Esophagus (tissue), 2 donors: ENCODE measurements at regions not wholly inside any gene's neighbourhood (a gene's known extent, or its start where the extent isn't known, plus 50 kb on each side); places are given as distances from the start of the nearest gene placed in this dataset.

ENCODE experiments used
- H3K27ac ChIP-seq, 2 donors: one replicate each; pipeline ENCODE4 v1.5.1; 2013; ENCODE audit warnings: low read depth in 2 of 2, mild to moderate bottlenecking in 2 of 2, inconsistent platforms in 1 of 2, low read length in 1 of 2, moderate library complexity in 1 of 2
- H3K27me3 ChIP-seq, 2 donors: one replicate each; pipeline ENCODE4 v1.6.1; 2013; ENCODE audit warnings: low read length in 2 of 2, control low read depth in 1 of 2, mild to moderate bottlenecking in 1 of 2; ENCODE audit not compliant: insufficient read depth in 2 of 2, control insufficient read depth in 1 of 2
- H3K36me3 ChIP-seq, 2 donors: one replicate each; pipeline ENCODE4 v1.6.1; 2013; ENCODE audit warnings: low read length in 1 of 2; ENCODE audit not compliant: control insufficient read depth in 2 of 2, insufficient read depth in 2 of 2
- H3K4me1 ChIP-seq, 2 donors: one replicate each; pipeline ENCODE4 v1.6.1; 2013; ENCODE audit warnings: low read length in 1 of 2; ENCODE audit not compliant: control insufficient read depth in 2 of 2, insufficient read depth in 2 of 2
- H3K4me3 ChIP-seq, 2 donors: one replicate each; pipeline ENCODE4 v1.5.1; 2013; ENCODE audit warnings: low read length in 2 of 2, mild to moderate bottlenecking in 2 of 2, low read depth in 1 of 2, moderate library complexity in 1 of 2
- H3K9me3 ChIP-seq, 2 donors: one replicate each; pipeline ENCODE4 v1.6.1; 2013; ENCODE audit warnings: mild to moderate bottlenecking in 2 of 2, low read depth in 1 of 2, low read length in 1 of 2, moderate library complexity in 1 of 2; ENCODE audit not compliant: control insufficient read depth in 2 of 2, insufficient read depth in 1 of 2
- WGBS, 2 donors: extraction: QIAGEN DNeasy Blood & Tissue Kit; methylation state at CpG; one replicate each; pipeline ENCODE4 v1.1.7; 2013; 5-methylcytosine and 5-hydroxymethylcytosine counted together
- donor health status: healthy with polysubstance abuse.
- donor health status: Bipolar disorder and iron deficiency.

DNA sequence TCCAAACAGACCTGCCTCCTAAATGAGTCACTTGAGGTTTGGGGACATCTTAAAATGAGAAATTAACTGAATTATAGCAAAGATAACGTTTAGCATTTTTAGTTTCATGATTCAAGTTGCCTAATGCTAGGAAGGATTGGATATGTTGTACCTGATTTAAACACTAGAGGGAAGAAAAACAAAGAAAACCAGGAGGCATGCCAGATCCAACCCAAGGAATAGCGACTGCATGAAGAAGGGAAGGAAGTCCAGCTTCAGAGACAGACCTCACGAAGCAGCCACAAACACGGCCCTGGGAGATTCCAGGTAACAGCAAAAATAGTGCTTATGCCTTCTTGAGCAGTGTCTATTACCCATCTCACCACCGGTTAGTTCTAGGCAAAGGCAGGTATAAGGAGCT lies 499.9 kb upstream of the SPHKAP start:
- Histone ChIP-seq H3K36me3 (no peaks in the 10 kb centered on the region), H3K4me3 (no peak overlapping the region), H3K27me3 (no peaks in the 10 kb centered on the region), H3K9me3 (no peaks in the 10 kb centered on the region), H3K4me1 (no peaks in the 10 kb centered on the region), H3K27ac (no peak overlapping the region)
- WGBS, 2 donors = 22 to 23% methylated on average over 5 of the region's 5 CpGs

DNA sequence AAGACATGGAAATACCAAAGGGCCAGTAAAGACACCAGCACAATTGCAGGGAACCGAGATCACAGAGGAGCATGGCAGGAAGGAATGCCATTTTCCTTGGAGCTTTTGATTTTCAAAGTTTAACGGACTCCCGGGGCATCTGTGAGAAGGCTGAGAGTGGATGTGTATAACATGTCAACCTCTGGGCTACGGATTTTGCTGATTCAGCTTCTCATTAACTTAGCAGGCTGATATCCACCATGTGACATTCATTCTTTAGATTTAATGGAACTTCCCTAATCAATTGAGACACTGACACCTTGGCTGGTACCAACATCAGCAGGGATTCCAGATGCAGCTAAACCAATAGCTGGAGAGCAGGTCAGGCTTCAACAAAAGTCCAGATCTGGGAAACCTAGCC lies 496.6 kb upstream of the SPHKAP start:
- Histone ChIP-seq H3K9me3 (no peaks in the 10 kb centered on the region), H3K36me3 (no peaks in the 10 kb centered on the region), H3K4me3 (no peak overlapping the region), H3K4me1 (no peaks in the 10 kb centered on the region), H3K27ac (no peak overlapping the region), H3K27me3 (no peaks in the 10 kb centered on the region)
- 73 to 74% methylated on average over 4 of the region's 4 CpGs for WGBS, 2 donors

DNA sequence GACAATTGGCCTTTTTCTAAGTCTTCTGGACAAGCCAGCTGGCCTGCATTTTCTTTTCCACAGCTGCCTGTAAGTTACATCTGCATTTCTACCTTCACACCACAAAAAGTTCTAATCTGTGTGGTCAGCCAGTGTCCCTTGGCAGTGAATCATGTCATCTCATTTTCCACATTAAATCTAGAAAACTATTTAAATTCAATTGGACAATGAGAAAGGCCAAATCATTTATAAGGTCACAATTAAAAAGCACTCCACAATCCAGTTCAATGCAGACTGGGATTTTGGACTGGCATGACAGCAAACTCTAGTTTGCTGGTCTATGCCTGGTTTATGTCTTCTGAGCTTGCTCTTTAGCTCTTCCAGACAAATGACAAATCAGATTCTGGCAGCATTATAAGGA lies 494.2 kb upstream of the SPHKAP start:
- H3K36me3 ChIP-seq = no peaks in the 10 kb centered on the region
- no peaks in the 10 kb centered on the region for H3K4me1 ChIP-seq
- no peak overlapping the region for H3K27ac ChIP-seq
- H3K4me3 ChIP-seq = no peak overlapping the region
- no peaks in the 10 kb centered on the region for H3K9me3 ChIP-seq
- no peaks in the 10 kb centered on the region for H3K27me3 ChIP-seq

DNA sequence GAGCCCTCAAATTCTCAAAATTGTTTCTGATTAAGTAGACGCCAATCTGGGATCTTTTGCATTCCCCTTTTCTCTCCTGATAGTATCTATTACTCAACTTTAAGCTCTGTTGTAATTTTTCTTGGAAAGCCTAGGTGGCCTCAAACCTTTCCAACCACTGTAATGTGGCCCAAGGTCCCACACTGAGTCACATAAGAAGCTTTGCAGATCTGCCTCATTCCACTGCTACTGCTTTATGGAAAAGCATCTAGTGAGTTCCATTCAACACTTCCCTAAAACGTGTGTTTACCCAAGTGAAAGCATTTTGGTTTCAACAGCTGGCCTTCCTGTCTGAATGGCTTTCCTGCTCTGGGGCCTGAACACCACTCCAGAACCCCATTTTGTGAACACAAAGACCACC lies 493.6 kb upstream of the SPHKAP start:
- WGBS, 2 donors = 41 to 48% methylated on average over 2 of the region's 2 CpGs

DNA sequence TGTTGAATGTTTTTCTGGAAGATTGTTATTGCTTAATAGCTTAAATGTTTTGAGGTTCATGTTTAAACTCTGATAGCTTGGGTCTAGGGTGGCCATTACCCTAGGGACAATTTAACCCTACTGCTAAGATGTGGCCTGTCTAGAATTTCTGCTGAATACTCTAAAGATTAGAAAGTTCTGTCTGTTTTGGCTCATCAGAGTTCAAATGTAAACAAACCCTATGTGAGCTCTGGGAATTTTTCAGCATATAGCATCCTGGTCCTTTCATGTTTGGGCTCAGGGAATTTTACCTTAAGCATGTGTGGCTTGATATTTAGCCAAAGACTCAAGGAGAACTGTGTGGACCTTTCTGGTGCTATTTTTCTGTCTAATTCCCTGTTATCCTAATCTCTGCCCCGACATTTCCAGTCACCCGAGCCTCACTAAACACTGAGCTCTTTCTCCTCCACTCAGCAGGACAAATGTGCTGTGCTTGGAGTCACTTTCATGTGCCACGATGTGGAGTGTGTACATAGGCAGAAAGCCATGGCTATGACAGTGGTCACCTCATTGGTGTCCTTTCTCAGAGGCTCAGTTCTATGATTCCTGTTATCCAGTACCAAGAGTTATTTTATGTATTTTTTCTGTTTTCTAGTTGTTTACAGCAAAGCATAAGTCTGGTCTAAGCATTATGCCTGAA lies 492.5 kb upstream of the SPHKAP start:
- Histone ChIP-seq H3K4me1 (no peaks in the 10 kb centered on the region), H3K27ac (no peak overlapping the region), H3K9me3 (no peaks in the 10 kb centered on the region), H3K36me3 (no peaks in the 10 kb centered on the region), H3K27me3 (no peaks in the 10 kb centered on the region), H3K4me3 (no peak overlapping the region)
- WGBS, 2 donors = 47 to 51% methylated on average over 3 of the region's 3 CpGs

More for the DNA sequence above, 493.6 kb upstream of the SPHKAP start:
- Histone ChIP-seq H3K27me3 (no peaks in the 10 kb centered on the region), H3K4me1 (no peaks in the 10 kb centered on the region), H3K36me3 (no peaks in the 10 kb centered on the region), H3K27ac (no peak overlapping the region), H3K9me3 (no peaks in the 10 kb centered on the region), H3K4me3 (no peak overlapping the region)

DNA sequence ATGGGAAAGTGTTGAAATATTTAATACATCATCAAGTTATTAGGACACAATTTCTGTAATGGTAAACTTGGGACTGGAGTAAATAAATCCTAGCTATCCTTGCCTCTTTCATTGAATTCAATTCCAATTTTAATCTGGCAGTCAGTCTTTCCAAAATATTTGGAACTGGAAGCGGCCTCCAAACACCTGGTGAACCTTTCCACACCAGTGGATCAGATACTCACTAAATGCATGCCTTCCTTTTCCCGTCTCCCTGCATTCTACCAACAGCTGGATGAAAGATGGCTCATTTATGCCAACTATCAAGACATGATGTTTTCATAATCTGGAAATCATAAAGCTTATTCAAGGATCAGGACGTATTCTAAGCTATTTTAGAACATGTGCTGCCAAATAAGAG lies 488.2 kb upstream of the SPHKAP start:
- H3K9me3 ChIP-seq = no peaks in the 10 kb centered on the region
- H3K27ac ChIP-seq = no peak overlapping the region
- WGBS, 2 donors = 50 to 63% methylated on average over 3 of the region's 3 CpGs
- no peaks in the 10 kb centered on the region for H3K27me3 ChIP-seq
- H3K4me1 ChIP-seq = no peaks in the 10 kb centered on the region
- H3K36me3 ChIP-seq = no peaks in the 10 kb centered on the region
- no peak overlapping the region for H3K4me3 ChIP-seq

DNA sequence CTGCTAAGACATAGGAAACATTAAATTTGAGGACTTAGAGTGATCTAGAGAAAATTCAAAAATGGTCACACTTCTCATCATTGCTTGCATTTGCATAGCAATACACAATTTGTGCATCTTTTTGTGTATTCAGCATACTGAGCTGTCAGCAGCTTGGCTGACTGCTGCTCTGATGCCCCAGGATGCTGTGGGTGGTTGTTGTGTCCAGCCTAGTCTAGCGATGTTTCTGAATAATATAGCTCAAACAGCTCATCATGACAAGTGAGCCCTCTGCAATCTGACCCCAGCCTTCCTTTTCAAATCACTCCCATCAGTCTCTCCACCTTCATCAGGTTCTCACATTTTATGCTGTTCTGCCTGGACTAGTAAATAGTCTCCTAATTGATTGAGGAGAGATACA lies 483.7 kb upstream of the SPHKAP start:
- no peaks in the 10 kb centered on the region for H3K4me1 ChIP-seq
- H3K36me3 ChIP-seq = no peaks in the 10 kb centered on the region
- H3K27ac ChIP-seq = no peak overlapping the region
- H3K9me3 ChIP-seq = no peaks in the 10 kb centered on the region
- 74 to 82% methylated on average over 1 of the region's 1 CpG for WGBS, 2 donors
- no peaks in the 10 kb centered on the region for H3K27me3 ChIP-seq
- no peak overlapping the region for H3K4me3 ChIP-seq

DNA sequence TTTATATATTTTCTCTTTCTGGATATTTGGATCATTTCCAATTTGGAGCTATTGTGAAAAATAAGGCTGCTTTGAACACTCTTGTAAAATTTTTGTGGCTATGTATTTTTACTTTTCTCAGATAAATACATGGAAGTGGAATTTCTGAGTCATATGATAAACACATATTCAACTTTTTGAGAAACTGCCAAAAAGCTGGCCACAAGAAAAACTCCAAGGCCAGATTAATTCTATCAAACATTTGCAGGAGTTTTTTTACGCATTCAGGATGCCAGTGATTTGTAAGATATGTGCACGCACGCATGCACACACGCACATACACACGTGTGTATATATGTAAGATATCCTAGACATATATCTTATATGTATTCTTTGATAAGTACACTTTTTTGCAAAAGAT lies 477.5 kb upstream of the SPHKAP start:
- no peaks in the 10 kb centered on the region for H3K36me3 ChIP-seq
- WGBS, 2 donors = 83 to 86% methylated on average over 5 of the region's 5 CpGs
- no peaks in the 10 kb centered on the region for H3K4me1 ChIP-seq
- H3K27ac ChIP-seq = no peak overlapping the region
- H3K4me3 ChIP-seq = no peak overlapping the region
- H3K27me3 ChIP-seq = no peaks in the 10 kb centered on the region
- H3K9me3 ChIP-seq = no peaks in the 10 kb centered on the region

DNA sequence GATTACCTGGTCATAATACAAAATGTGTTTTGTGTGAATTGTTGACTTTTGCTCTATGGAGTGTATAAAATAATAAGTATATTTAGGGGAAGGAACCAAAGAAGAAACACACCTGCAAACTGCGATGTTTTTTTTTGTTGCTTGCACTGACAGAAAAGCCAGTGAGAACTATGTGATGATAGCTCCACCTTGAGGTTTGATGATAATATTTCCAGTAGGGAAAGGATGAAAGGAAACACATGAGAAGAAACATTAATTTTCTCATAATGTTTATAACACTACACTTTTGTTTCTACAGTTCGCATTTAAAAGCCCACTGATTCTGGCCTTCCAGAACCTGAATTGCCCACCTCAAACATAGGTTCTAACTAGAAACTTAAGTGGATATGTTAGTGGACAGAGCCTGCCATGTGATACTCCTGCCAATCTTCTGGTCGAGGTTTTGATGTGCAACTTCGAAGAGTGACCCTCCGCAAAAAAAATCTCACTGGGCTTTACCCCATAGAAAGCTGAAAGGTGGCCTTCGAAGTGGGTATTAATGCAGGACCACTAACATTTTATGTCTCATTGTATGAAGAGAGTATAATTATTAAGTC lies 476.4 kb upstream of the SPHKAP start:
- no peaks in the 10 kb centered on the region for H3K4me1 ChIP-seq
- WGBS, 2 donors = 52 to 54% methylated on average over 6 of the region's 6 CpGs
- no peaks in the 10 kb centered on the region for H3K9me3 ChIP-seq

DNA sequence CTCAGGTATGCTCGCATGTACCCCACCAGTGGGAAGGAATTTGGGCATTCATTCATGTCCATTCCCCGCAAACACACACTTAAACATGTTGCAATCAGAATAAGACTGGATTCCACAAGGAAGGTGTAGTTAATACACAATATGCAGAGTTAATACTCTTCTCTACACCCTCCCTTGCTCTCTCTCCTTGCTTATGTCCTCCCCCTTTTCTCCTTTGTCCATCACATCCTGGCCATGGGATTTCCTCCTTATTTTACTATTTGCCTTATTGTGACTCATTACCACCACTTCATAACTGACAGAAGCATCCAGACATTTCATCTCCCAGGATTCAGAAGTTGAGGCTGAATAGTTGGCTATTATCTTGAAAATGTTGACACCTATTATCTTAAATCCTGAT lies 473.8 kb upstream of the SPHKAP start:
- H3K4me1 ChIP-seq = no peaks in the 10 kb centered on the region
- no peaks in the 10 kb centered on the region for H3K27me3 ChIP-seq
- no peaks in the 10 kb centered on the region for H3K36me3 ChIP-seq
- no peak overlapping the region for H3K27ac ChIP-seq
- H3K4me3 ChIP-seq = no peak overlapping the region
- 79 to 96% methylated on average over 2 of the region's 2 CpGs for WGBS, 2 donors
- no peaks in the 10 kb centered on the region for H3K9me3 ChIP-seq

More for the DNA sequence above, 476.4 kb upstream of the SPHKAP start:
- H3K36me3 ChIP-seq = no peaks in the 10 kb centered on the region
- H3K27ac ChIP-seq = no peak overlapping the region
- no peak overlapping the region for H3K4me3 ChIP-seq
- H3K27me3 ChIP-seq = no peaks in the 10 kb centered on the region
